ENCODE measurements at regions not wholly inside any gene's neighbourhood (a gene's known extent, or its start where the extent isn't known, plus 50 kb on each side); places are given as distances from the start of the nearest gene placed in this dataset.

- Mint-ChIP-seq H3K27ac (no peak overlapping the region), H3K4me3 (no peak overlapping the region), H3K36me3 (no peaks in the 10 kb centered on the region), H3K27me3 (no peaks in the 10 kb centered on the region), H3K9me3 (ENCODE audit: low read depth) (peaks cover 6% of the 10 kb centered on the region), H3K4me1 (ENCODE audit: low read depth) (no peaks in the 10 kb centered on the region)
These were observed 639.6 kb upstream of the HS6ST1 start for GRCh38 chr2:128958241-128958640.

GRCh38 chr2:128967646-128968045 lies 649.0 kb upstream of the HS6ST1 start:
- Mint-ChIP-seq H3K4me3 (no peak overlapping the region), H3K9me3 (ENCODE audit: low read depth) (peaks cover 2% of the 10 kb centered on the region), H3K4me1 (ENCODE audit: low read depth) (peaks cover 4% of the 10 kb centered on the region), H3K27me3 (no peaks in the 10 kb centered on the region), H3K36me3 (no peaks in the 10 kb centered on the region), H3K27ac (no peak overlapping the region)

- H3K27me3 Mint-ChIP-seq: no peaks in the 10 kb centered on the region
- no peaks in the 10 kb centered on the region for H3K36me3 Mint-ChIP-seq
- H3K27ac Mint-ChIP-seq: no peak overlapping the region
- H3K4me3 Mint-ChIP-seq: no peak overlapping the region
- H3K9me3 Mint-ChIP-seq (ENCODE audit: low read depth): no peaks in the 10 kb centered on the region
- H3K4me1 Mint-ChIP-seq (ENCODE audit: low read depth): peaks cover 4% of the 10 kb centered on the region
These were observed 650.7 kb upstream of the HS6ST1 start for GRCh38 chr2:128969374-128969773.

- Mint-ChIP-seq H3K4me1 (ENCODE audit: low read depth) (peaks cover 4% of the 10 kb centered on the region), H3K27me3 (no peaks in the 10 kb centered on the region), H3K4me3 (no peak overlapping the region), H3K36me3 (no peaks in the 10 kb centered on the region), H3K27ac (no peak overlapping the region), H3K9me3 (ENCODE audit: low read depth) (no peaks in the 10 kb centered on the region)
These were observed 651.9 kb upstream of the HS6ST1 start for GRCh38 chr2:128970332-128971116.

- H3K27ac Mint-ChIP-seq: no peak overlapping the region
- no peak overlapping the region for H3K4me3 Mint-ChIP-seq
- peaks cover 4% of the 10 kb centered on the region for H3K4me1 Mint-ChIP-seq (ENCODE audit: low read depth)
- no peaks in the 10 kb centered on the region for H3K36me3 Mint-ChIP-seq
- no peaks in the 10 kb centered on the region for H3K27me3 Mint-ChIP-seq
- H3K9me3 Mint-ChIP-seq (ENCODE audit: low read depth): no peaks in the 10 kb centered on the region
These were observed 654.9 kb upstream of the HS6ST1 start for GRCh38 chr2:128973566-128973965.

GRCh38 chr2:128978212-128978611 lies 659.5 kb upstream of the HS6ST1 start:
- no peaks in the 10 kb centered on the region for H3K27me3 Mint-ChIP-seq
- H3K36me3 Mint-ChIP-seq: no peaks in the 10 kb centered on the region
- H3K4me3 Mint-ChIP-seq: no peak overlapping the region
- H3K9me3 Mint-ChIP-seq (ENCODE audit: low read depth): no peaks in the 10 kb centered on the region
- no peak overlapping the region for H3K27ac Mint-ChIP-seq
- H3K4me1 Mint-ChIP-seq (ENCODE audit: low read depth): no peaks in the 10 kb centered on the region

GRCh38 chr2:128979182-128979581 lies 660.5 kb upstream of the HS6ST1 start:
- Mint-ChIP-seq H3K27ac (no peak overlapping the region), H3K27me3 (no peaks in the 10 kb centered on the region), H3K4me1 (ENCODE audit: low read depth) (no peaks in the 10 kb centered on the region), H3K9me3 (ENCODE audit: low read depth) (no peaks in the 10 kb centered on the region), H3K4me3 (no peak overlapping the region), H3K36me3 (no peaks in the 10 kb centered on the region)

GRCh38 chr2:128980475-128980874 lies 661.8 kb upstream of the HS6ST1 start:
- Mint-ChIP-seq H3K9me3 (ENCODE audit: low read depth) (no peaks in the 10 kb centered on the region), H3K36me3 (no peaks in the 10 kb centered on the region), H3K4me1 (ENCODE audit: low read depth) (no peaks in the 10 kb centered on the region), H3K27ac (no peak overlapping the region), H3K4me3 (no peak overlapping the region), H3K27me3 (no peaks in the 10 kb centered on the region)

- Mint-ChIP-seq H3K4me1 (ENCODE audit: low read depth) (no peaks in the 10 kb centered on the region), H3K9me3 (ENCODE audit: low read depth) (no peaks in the 10 kb centered on the region), H3K4me3 (no peak overlapping the region), H3K36me3 (no peaks in the 10 kb centered on the region), H3K27me3 (no peaks in the 10 kb centered on the region), H3K27ac (no peak overlapping the region)
These were observed 662.7 kb upstream of the HS6ST1 start for GRCh38 chr2:128981353-128981752.

- Mint-ChIP-seq H3K27me3 (no peaks in the 10 kb centered on the region), H3K27ac (no peak overlapping the region), H3K4me3 (no peak overlapping the region), H3K36me3 (no peaks in the 10 kb centered on the region), H3K4me1 (ENCODE audit: low read depth) (no peaks in the 10 kb centered on the region), H3K9me3 (ENCODE audit: low read depth) (no peaks in the 10 kb centered on the region)
These were observed 663.3 kb upstream of the HS6ST1 start for GRCh38 chr2:128982001-128982400.

- no peaks in the 10 kb centered on the region for H3K36me3 Mint-ChIP-seq
- no peak overlapping the region for H3K4me3 Mint-ChIP-seq
- H3K4me1 Mint-ChIP-seq (ENCODE audit: low read depth): no peaks in the 10 kb centered on the region
- H3K27me3 Mint-ChIP-seq: no peaks in the 10 kb centered on the region
- H3K9me3 Mint-ChIP-seq (ENCODE audit: low read depth): no peaks in the 10 kb centered on the region
- H3K27ac Mint-ChIP-seq: no peak overlapping the region
These were observed 664.0 kb upstream of the HS6ST1 start for GRCh38 chr2:128982670-128983069.

- Mint-ChIP-seq H3K36me3 (no peaks in the 10 kb centered on the region), H3K27ac (no peak overlapping the region), H3K4me1 (ENCODE audit: low read depth) (no peaks in the 10 kb centered on the region)
These were observed 664.4 kb upstream of the HS6ST1 start for GRCh38 chr2:128983094-128983493.

GRCh38 chr2:128984081-128984480 lies 665.4 kb upstream of the HS6ST1 start:
- no peaks in the 10 kb centered on the region for H3K4me1 Mint-ChIP-seq (ENCODE audit: low read depth)
- no peaks in the 10 kb centered on the region for H3K36me3 Mint-ChIP-seq
- H3K27ac Mint-ChIP-seq: no peak overlapping the region
- no peak overlapping the region for H3K4me3 Mint-ChIP-seq
- H3K27me3 Mint-ChIP-seq: no peaks in the 10 kb centered on the region
- no peaks in the 10 kb centered on the region for H3K9me3 Mint-ChIP-seq (ENCODE audit: low read depth)

More at GRCh38 chr2:128983094-128983493, 664.4 kb upstream of the HS6ST1 start:
- Mint-ChIP-seq H3K27me3 (no peaks in the 10 kb centered on the region), H3K9me3 (ENCODE audit: low read depth) (no peaks in the 10 kb centered on the region), H3K4me3 (no peak overlapping the region)

- Mint-ChIP-seq H3K36me3 (no peaks in the 10 kb centered on the region), H3K27ac (no peak overlapping the region), H3K4me1 (ENCODE audit: low read depth) (no peaks in the 10 kb centered on the region), H3K27me3 (no peaks in the 10 kb centered on the region), H3K9me3 (ENCODE audit: low read depth) (no peaks in the 10 kb centered on the region), H3K4me3 (no peak overlapping the region)
These were observed 666.2 kb upstream of the HS6ST1 start for GRCh38 chr2:128984855-128985254.

- no peaks in the 10 kb centered on the region for H3K27me3 Mint-ChIP-seq
- no peaks in the 10 kb centered on the region for H3K36me3 Mint-ChIP-seq
- no peak overlapping the region for H3K4me3 Mint-ChIP-seq
- no peaks in the 10 kb centered on the region for H3K4me1 Mint-ChIP-seq (ENCODE audit: low read depth)
- no peaks in the 10 kb centered on the region for H3K9me3 Mint-ChIP-seq (ENCODE audit: low read depth)
- H3K27ac Mint-ChIP-seq: no peak overlapping the region
These were observed 667.5 kb upstream of the HS6ST1 start for GRCh38 chr2:128986026-128986715.

- Mint-ChIP-seq H3K4me1 (ENCODE audit: low read depth) (no peaks in the 10 kb centered on the region), H3K36me3 (no peaks in the 10 kb centered on the region), H3K27ac (no peak overlapping the region), H3K9me3 (ENCODE audit: low read depth) (no peaks in the 10 kb centered on the region), H3K27me3 (no peaks in the 10 kb centered on the region), H3K4me3 (no peak overlapping the region)
These were observed 668.2 kb upstream of the HS6ST1 start for GRCh38 chr2:128986867-128987268.
